Neural cell (in vitro differentiated cells): ENCODE measurements at regions not wholly inside any gene's neighbourhood (a gene's known extent, or its start where the extent isn't known, plus 50 kb on each side); places are given as distances from the start of the nearest gene placed in this dataset.

ENCODE experiments used
- H2AFZ ChIP-seq: fragments of 200-600, 300-800 bp; sonication (generic), shearing (Covaris generic); 2 replicates; pipeline ENCODE4 v1.6.0; 2014; ENCODE audit warnings: low read depth, mild to moderate bottlenecking, antibody characterized with exemption, low read length, moderate library complexity
- H3F3A ChIP-seq: fragments of 200-600 bp; shearing (Covaris generic); 2 replicates; pipeline ENCODE4 v1.6.1; 2016; ENCODE audit warnings: mild to moderate bottlenecking, moderate library complexity, mixed read lengths, antibody characterized with exemption, low read length; ENCODE audit not compliant: insufficient read depth, poor library complexity, severe bottlenecking
- H3K27ac ChIP-seq: fragments of 200-600, 300-800 bp; sonication (generic), shearing (Covaris generic); 2 replicates; pipeline ENCODE4 v1.5.1; 2014; ENCODE audit warnings: mild to moderate bottlenecking, low read length, moderate library complexity
- H3K27me3 ChIP-seq: fragments of 300-800, 200-600 bp; sonication (generic), shearing (Covaris generic); 2 replicates; pipeline ENCODE4 v1.6.0; 2014; ENCODE audit warnings: mild to moderate bottlenecking, low read depth, low read length, moderate library complexity; ENCODE audit not compliant: insufficient read depth
- H3K36me3 ChIP-seq: fragments of 300-800, 200-600 bp; sonication (generic), shearing (Covaris generic); 2 replicates; pipeline ENCODE4 v1.5.1; 2014; ENCODE audit warnings: mild to moderate bottlenecking, antibody characterized with exemption, low read length, moderate library complexity; ENCODE audit not compliant: insufficient read depth
- H3K4me2 ChIP-seq: fragments of 300-800, 200-600 bp; sonication (generic), shearing (Covaris generic); 2 replicates; pipeline ENCODE4 v1.6.0; 2014; ENCODE audit warnings: mild to moderate bottlenecking, low read length
- H3K4me3 ChIP-seq: fragments of 300-800, 200-600 bp; sonication (generic), shearing (Covaris generic); 2 replicates; pipeline ENCODE4 v1.5.1; 2014; ENCODE audit warnings: mild to moderate bottlenecking, low read length, moderate library complexity
- H3K79me2 ChIP-seq: fragments of 200-600 bp; shearing (Covaris generic); replicated peaks from 2 replicates; pipeline ENCODE4 v1.6.0; 2014; ENCODE audit warnings: mild to moderate bottlenecking, low read length, moderate library complexity; ENCODE audit not compliant: insufficient read depth
- H3K9ac ChIP-seq: fragments of 300-800, 200-600 bp; sonication (generic), shearing (Covaris generic); 2 replicates; pipeline ENCODE4 v1.6.1; 2016; ENCODE audit warnings: mild to moderate bottlenecking, low read length, mixed read lengths
- H3K9me2 ChIP-seq: fragments of 200-600 bp; shearing (Covaris generic); 2 replicates; pipeline ENCODE4 v1.6.1; 2016; ENCODE audit warnings: mild to moderate bottlenecking, low read length, mixed read lengths; ENCODE audit not compliant: insufficient read depth
- H3K9me3 ChIP-seq: fragments of 200-600, 300-800 bp; sonication (generic), shearing (Covaris generic); 2 replicates; pipeline ENCODE4 v1.6.1; 2016; ENCODE audit warnings: mild to moderate bottlenecking, mixed run types, low read length, moderate library complexity, mixed read lengths
- H4K20me1 ChIP-seq: fragments of 200-600 bp; shearing (Covaris generic); 2 replicates; pipeline ENCODE4 v1.6.1; 2016; ENCODE audit warnings: mild to moderate bottlenecking, mixed run types; ENCODE audit not compliant: insufficient read depth
- CTCF ChIP-seq: fragments of 450-650 bp; IDR thresholded peaks from 2 replicates; pipeline ENCODE4 v1.5.1; 2014; ENCODE audit warnings: antibody characterized with exemption, mild to moderate bottlenecking, moderate library complexity; ENCODE audit not compliant: poor library complexity, severe bottlenecking
- EP300 ChIP-seq: fragments of 450-650 bp; conservative IDR thresholded peaks from 2 replicates; pipeline ENCODE4 v1.6.1; 2014; ENCODE audit warnings: antibody characterized with exemption, mild to moderate bottlenecking, moderate library complexity; ENCODE audit not compliant: poor library complexity, severe bottlenecking
- EZH2 ChIP-seq: fragments of 200-600, 300-800 bp; shearing (Covaris generic), sonication (generic); IDR thresholded peaks from 2 replicates; pipeline ENCODE4 v1.6.1; 2014; ENCODE audit warnings: antibody characterized with exemption, low read length, borderline replicate concordance, mild to moderate bottlenecking; ENCODE audit not compliant: insufficient read depth, poor library complexity, severe bottlenecking
- MXI1 ChIP-seq: fragments of 450-650 bp; conservative IDR thresholded peaks from 2 replicates; pipeline ENCODE4 v1.6.1; 2014; ENCODE audit warnings: antibody characterized with exemption, mild to moderate bottlenecking; ENCODE audit not compliant: poor library complexity, severe bottlenecking
- POLR2AphosphoS5 ChIP-seq: IDR thresholded peaks from 2 replicates; pipeline ENCODE4 v1.6.1; 2012
- RAD21 ChIP-seq: fragments of 450-650 bp; conservative IDR thresholded peaks from 2 replicates; pipeline ENCODE4 v1.6.1; 2014; ENCODE audit warnings: antibody characterized with exemption, mild to moderate bottlenecking, moderate library complexity
- SMC3 ChIP-seq: fragments of 450-650 bp; conservative IDR thresholded peaks from 2 replicates; pipeline ENCODE4 v1.6.1; 2014; ENCODE audit warnings: antibody characterized with exemption, mild to moderate bottlenecking, moderate library complexity; ENCODE audit not compliant: poor library complexity
- TAF1 ChIP-seq: IDR thresholded peaks from 2 replicates; pipeline ENCODE4 v1.6.1; 2012; ENCODE audit warnings: low read depth
- TF ChIP-seq, protein P1 (sequence below): IDR thresholded peaks from 2 replicates; pipeline ENCODE4 v1.6.1; 2012; ENCODE audit warnings: borderline replicate concordance

- Histone ChIP-seq H3K4me3 (no peak overlapping the region), H3K79me2 (no peaks in the 10 kb centered on the region), H3K9me2 (no peaks in the 10 kb centered on the region), H3K27ac (no peak overlapping the region), H3K4me2 (no peak overlapping the region), H3K9me3 (no peaks in the 10 kb centered on the region), H3K27me3 (no peaks in the 10 kb centered on the region), H3K9ac (no peak overlapping the region), H4K20me1 (no peaks in the 10 kb centered on the region), H2AFZ (no peak overlapping the region), H3K36me3 (no peaks in the 10 kb centered on the region), H3F3A (no peaks in the 10 kb centered on the region)
- TF ChIP-seq SMC3 (no peak), CTCF (no peak), EP300 (no peak), MXI1 (no peak), TAF1 (no peak), RAD21 (no peak), EZH2 (no peak), POLR2AphosphoS5 (no peak)
- TF ChIP-seq, protein P1, sequence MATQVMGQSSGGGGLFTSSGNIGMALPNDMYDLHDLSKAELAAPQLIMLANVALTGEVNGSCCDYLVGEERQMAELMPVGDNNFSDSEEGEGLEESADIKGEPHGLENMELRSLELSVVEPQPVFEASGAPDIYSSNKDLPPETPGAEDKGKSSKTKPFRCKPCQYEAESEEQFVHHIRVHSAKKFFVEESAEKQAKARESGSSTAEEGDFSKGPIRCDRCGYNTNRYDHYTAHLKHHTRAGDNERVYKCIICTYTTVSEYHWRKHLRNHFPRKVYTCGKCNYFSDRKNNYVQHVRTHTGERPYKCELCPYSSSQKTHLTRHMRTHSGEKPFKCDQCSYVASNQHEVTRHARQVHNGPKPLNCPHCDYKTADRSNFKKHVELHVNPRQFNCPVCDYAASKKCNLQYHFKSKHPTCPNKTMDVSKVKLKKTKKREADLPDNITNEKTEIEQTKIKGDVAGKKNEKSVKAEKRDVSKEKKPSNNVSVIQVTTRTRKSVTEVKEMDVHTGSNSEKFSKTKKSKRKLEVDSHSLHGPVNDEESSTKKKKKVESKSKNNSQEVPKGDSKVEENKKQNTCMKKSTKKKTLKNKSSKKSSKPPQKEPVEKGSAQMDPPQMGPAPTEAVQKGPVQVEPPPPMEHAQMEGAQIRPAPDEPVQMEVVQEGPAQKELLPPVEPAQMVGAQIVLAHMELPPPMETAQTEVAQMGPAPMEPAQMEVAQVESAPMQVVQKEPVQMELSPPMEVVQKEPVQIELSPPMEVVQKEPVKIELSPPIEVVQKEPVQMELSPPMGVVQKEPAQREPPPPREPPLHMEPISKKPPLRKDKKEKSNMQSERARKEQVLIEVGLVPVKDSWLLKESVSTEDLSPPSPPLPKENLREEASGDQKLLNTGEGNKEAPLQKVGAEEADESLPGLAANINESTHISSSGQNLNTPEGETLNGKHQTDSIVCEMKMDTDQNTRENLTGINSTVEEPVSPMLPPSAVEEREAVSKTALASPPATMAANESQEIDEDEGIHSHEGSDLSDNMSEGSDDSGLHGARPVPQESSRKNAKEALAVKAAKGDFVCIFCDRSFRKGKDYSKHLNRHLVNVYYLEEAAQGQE = no peak
These were observed 96.9 kb upstream of the TSC22D2 start for GRCh38 chr3:150311156-150311555.

DNA sequence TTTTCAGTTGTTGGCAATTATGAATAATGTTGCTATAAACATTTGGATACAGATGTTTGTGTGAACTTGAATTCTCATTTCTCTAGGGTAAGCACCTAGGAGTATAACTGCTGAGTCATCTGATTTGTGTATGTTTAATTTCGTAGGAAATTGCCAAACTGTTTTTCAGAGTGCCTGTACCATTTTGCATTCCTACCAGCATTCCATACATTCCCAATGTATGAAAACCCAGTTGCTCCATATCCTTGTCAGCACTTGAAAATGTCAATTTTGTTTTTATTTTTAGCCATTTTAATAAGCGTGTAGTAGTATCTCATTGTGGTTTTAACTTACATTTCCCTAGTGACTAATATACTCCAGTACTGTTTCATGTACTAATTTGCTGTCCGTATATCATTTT lies 98.5 kb upstream of the TSC22D2 start:
- no peak for TF ChIP-seq TAF1
- TF ChIP-seq CTCF = no peak
- no peak for TF ChIP-seq MXI1
- TF ChIP-seq RAD21 = no peak
- no peak for TF ChIP-seq POLR2AphosphoS5
- no peak for TF ChIP-seq SMC3
- TF ChIP-seq, protein P1 = no peak
- no peak for TF ChIP-seq EZH2
- no peak for TF ChIP-seq EP300
- no peak overlapping the region for H2AFZ ChIP-seq
- H3K79me2 ChIP-seq = no peaks in the 10 kb centered on the region
- H3K4me3 ChIP-seq = no peak overlapping the region
- H3K9ac ChIP-seq = no peak overlapping the region
- no peak overlapping the region for H3K4me2 ChIP-seq
- H3K9me2 ChIP-seq = no peaks in the 10 kb centered on the region
- H3K9me3 ChIP-seq = no peaks in the 10 kb centered on the region
- no peaks in the 10 kb centered on the region for H4K20me1 ChIP-seq
- no peaks in the 10 kb centered on the region for H3F3A ChIP-seq
- H3K27me3 ChIP-seq = no peaks in the 10 kb centered on the region
- no peaks in the 10 kb centered on the region for H3K36me3 ChIP-seq
- no peak overlapping the region for H3K27ac ChIP-seq
